ENCODE measurements at regions not wholly inside any gene's neighbourhood (a gene's known extent, or its start where the extent isn't known, plus 50 kb on each side); places are given as distances from the start of the nearest gene placed in this dataset.
A peak's percentile ranks its signal among the peaks of the same experiment; 100 is the strongest.
"Not testable (repeated sequence)": the region's sequence is repeated elsewhere in the genome, so short reads cannot be mapped to it uniquely, and the experiment has no call there.

- DNase-seq (ENCODE audit: low spot score): peak; percentile 15
Observed at GRCh38 chr15:30030345-30030744, 52.4 kb upstream of the GOLGA8J start.

- no peak for DNase-seq (ENCODE audit: low spot score)
Observed at GRCh38 chr15:30023798-30024295, 58.9 kb upstream of the GOLGA8J start.

- DNase-seq (ENCODE audit: low spot score): no peak
Observed at GRCh38 chr15:30010746-30011145, 72.0 kb upstream of the GOLGA8J start.

DNA sequence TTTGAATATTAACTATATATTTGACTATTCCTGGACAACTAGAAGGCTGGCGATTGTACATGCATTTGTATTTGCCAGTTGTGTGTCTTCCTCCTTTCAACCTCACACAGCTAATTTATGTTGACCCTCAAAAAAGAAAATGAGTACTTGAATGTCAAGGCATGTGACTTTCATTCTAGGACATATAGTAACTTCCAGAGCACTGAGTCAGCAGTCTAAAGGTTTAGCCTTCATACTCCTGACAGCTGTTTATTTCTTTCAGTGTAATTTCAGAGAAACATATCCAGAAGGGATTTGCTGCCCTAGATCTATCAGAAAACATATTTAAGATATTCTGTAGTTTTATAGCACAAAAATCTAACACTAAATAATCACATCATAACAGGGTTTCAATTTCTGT, 74.6 kb upstream of the GOLGA8J start:
- DNase-seq (ENCODE audit: low spot score): no peak

- no peak for DNase-seq (ENCODE audit: low spot score)
Observed at GRCh38 chr15:30001602-30002001, 81.2 kb upstream of the GOLGA8J start.

DNA sequence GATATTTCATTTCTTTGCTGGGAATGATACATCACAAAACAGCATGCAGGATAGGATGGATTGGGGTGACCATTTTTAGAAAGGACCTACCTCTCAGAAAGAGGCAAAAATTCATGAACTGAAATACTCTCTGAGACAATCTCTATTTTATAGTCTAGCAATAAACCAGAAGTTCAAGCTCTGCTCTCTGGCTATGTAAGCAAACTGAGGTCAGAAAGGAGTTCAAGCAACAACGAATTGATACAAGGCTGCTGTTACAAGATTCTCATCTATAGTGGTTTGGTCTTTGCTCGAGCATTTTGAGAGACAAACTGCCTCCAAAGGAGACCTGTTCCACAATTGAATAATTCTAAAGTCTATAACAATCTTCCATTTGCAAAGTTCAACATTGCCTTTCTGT, 84.7 kb upstream of the GOLGA8J start:
- no peak for DNase-seq (ENCODE audit: low spot score)

- no peak for DNase-seq (ENCODE audit: low spot score)
Observed at GRCh38 chr15:29997499-29997898, 85.3 kb upstream of the GOLGA8J start.

DNA sequence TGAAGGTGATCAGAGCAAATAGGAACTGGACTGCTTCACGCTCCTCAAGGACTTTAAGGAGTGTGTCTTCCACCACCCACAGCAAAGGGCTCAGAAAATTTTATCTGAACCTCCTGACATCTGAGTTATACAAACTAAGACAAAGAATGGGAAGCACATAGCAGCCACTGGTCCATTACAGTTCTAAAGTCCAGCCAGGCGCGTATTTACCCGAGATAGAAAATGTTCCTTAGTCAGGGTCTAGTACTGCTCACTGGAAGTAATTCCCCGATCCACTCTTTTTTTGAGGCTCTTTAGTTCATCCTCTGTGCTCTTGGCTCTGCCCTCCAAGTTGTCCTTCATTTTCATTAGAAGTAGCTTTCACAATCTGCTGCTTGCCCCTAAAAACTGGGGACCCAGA, 88.5 kb upstream of the GOLGA8J start:
- DNase-seq (ENCODE audit: low spot score): no peak

DNA sequence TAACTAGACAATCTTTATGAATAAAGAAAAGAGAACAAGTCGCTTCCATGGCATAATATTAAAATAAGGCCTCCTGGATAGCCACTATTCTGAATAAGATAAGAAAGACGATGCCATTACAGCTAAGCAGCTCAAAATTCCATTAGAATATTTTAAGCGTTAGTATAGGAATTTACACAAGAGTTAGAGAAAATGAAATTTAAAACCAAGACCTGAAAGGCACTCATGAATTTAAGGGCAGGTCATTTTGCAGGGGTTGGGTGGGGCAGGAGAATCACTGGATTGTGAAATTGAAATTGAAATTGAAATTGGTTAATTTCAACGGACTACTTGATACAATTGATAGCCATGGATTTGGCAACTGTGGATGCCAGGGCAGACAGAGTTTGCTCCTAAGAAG, 91.8 kb upstream of the GOLGA8J start:
- DNase-seq (ENCODE audit: low spot score): no peak

DNA sequence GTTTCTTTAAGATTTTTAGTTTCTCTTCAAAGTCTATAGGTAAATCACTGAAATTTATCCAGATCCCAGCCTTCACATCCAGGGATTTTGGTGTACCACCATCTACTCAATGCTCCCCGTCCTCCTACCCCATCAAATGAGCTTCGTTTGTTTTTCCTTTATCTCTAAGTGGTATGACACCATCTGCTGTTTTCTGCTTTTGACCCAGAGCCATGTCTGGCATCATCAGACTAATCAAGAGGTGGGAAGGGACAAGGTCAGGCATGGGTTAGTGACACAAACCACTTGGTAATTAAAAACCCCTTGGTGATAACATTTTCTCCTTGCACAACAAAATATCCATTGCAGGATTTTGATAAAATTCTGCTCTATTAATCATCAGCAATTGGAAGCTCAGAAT, 92.7 kb upstream of the GOLGA8J start:
- DNase-seq (ENCODE audit: low spot score): no peak

DNA sequence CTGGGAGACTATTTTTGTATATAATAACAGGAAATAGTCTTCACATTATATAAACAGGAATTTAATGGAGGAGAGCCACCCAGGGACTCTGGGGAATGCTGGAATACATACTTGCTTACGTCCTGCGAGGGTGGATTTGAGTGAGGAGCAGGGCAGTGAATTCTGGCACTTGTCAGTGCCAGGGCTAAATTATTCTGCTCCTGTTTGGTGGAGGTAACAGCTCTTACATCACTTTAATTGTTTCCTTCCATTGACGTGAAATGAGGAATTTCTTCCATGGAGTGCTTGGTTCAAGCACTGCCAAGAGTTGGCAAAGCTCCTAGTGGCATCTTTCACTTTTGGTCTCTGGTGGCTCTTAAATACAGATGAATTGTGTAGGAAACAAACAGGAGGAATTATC, 94.1 kb upstream of the GOLGA8J start:
- no peak for DNase-seq (ENCODE audit: low spot score)

GRCh38 chr15:29986946-29987345, 95.8 kb upstream of the GOLGA8J start:
- DNase-seq (ENCODE audit: low spot score): no peak

DNA sequence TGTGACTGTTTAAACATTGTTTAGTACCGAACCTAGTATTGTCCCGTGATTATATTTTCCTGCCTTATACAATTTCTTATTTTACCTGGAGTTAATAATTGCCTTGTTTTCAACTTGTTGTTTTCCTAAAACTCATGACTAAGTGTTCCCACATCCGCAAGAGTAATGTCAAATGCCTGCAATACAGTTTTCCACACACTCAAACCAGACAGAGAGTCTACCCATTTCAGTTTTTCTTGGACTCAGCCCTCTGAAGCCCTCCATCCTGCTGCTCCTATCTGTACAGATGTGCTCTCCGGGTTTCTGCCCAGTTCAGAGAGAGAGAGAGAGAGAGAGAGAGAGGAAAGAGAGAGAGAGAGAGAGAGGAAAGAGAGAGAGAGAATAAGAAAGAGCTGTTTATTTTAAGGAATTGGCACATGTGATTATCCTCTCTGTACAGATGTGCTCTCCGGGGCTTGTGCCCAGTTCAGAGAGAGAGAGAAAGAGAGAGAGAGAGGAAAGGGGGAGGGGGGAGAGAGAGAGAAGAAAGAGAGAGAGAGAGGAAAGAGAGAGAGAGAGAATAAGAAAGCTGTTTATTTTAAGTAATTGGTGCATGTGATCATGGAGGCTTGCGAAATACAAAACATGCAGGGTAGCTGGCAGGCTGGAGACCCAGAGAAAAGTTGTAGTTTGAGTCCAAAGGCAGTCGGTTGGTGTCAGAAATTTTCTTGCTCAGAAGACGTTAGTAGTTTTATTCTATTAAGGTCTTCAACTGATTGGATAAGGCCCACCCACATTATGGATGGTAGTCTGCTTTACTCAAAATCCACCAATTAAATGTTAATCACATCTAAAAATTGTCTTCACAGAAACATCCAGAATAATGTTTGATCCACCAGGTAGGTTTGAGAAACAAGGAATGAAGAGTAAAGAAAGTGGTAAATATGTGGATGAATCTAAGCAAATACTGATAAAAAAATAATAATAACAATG, 104.1 kb upstream of the GOLGA8J start:
- DNase-seq (ENCODE audit: low spot score): no peak

GRCh38 chr15:29974056-29974455, 108.7 kb upstream of the GOLGA8J start:
- DNase-seq (ENCODE audit: low spot score): not testable (repeated sequence)

DNA sequence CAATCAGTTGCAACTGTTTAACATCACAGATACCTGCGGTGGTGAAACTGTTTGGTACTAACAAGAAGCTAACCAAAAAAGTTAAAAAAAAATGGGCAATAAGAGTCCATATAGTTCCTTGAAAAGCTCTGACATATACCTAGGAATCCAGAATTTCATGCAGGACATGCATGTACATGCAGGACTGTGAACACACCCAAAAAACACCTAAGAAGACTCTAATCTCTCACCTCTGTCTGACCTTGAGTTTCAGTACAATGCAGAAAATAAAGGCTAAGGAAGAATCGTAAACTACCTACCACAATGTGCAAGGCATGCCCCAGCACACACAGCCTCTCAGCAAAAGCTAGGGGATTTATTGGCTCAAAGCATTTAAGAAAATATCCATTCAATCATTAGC, 110.7 kb upstream of the GOLGA8J start:
- DNase-seq (ENCODE audit: low spot score): no peak

GRCh38 chr15:29970402-29970695, 112.4 kb upstream of the GOLGA8J start:
- no peak for DNase-seq (ENCODE audit: low spot score)

DNA sequence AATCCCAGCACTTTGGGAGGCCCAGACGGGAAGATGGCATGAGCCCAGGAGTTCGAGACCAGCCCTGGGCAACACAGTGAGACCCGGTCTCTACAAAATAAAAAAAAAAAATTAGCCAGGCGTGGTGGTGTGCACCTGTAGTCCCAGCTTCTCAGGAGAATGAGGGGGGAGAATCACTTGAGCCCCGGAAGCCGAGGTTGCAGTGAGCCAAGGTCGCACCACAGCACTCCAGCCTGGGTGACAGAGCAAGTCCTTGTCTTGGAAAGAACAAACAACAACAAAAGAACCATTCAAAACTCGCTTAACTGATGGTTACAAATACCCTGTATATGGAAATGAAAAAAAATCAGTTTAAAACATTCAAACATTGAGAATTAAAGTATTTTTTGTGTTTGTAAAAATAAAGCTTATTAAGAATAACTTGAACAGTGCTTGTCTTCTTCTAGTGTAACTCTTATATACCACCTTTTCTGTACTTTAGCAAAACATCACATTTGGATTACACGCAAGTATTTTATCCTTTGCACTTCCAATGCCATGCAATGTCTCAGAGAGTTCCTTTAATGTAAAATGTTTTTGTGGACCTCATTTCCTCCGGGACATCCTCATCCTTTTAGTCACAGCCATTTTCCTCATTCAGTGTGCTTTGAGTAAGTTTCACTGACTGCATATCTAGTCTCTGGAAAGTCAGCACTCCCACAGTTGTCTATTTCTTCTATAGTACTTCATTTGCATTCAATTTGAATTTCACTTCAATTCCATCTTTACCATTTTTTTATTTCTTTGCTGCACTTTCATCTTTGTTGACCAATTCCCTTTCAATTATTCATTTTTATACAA, 113.0 kb upstream of the GOLGA8J start:
- DNase-seq (ENCODE audit: low spot score): no peak

DNA sequence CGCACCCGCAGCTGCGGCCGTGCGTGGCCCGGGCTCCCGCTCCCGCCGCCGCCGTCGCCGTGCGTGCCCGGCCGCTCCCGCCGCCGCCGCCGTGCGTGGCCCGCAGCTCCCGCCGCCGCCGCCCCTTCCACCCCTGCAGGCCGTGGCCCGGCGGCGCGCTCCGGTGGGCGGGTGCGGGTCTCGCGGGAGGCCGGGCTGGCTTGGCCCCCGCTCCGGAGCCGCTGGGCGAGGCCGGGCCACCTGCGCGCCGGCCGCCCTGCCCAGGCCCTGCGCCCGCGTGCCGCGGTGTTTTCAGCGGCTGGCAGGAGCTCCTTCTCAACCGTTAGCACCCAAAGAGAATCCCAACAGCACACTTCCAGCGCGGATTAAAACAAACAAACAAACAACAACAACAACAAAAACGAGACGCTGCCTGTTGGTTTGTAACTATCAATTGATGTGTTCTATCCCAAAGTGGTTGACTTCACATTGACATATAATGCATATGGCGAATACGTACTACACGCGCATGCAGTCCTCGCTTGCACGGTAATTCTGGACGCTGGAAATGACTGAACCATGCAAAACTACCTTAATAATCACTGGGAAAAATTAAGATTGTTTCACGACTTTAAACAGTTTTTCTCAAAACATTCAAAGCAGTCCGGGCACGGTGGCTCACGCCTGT, 113.7 kb upstream of the GOLGA8J start:
- no peak for DNase-seq (ENCODE audit: low spot score)

GRCh38 chr15:29968099-29968894, 114.5 kb upstream of the GOLGA8J start:
- DNase-seq (ENCODE audit: low spot score): no peak

- DNase-seq (ENCODE audit: low spot score): no peak
Observed at GRCh38 chr15:29962407-29962806, 120.3 kb upstream of the GOLGA8J start.

DNA sequence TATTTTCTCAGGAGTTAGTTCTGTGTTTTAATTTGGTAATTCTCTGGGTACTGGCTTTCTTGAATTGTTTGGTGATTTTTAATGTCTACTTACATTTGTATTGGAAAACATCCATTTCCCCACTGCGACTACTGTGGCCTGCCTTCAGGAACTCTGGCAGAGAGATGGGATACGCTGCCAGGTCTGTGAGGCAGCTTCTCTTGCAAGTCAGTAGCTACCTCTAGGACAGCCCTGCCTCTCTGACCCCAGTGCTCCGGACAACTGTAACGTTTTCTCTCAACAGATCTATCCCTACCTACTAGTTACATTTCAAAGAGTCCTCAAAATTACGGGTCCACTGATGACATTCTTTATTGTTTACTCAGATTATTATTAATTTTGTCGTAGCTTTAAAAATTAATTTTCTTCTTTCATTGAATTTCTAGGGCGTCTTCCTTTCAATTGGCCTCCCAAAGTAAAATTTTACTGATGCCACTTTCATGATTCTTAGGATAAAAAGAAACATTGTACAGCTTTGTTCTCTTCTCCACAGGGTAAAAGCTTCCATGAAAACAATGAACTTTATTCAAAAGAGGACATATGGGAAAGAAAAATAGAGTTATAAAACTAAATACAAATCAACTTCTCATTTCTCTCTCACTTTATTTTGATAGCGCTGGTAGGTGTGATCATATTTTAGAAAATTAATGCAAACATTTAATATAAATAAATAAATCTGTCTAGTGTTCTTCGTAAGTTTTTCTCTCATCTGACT, 123.2 kb upstream of the GOLGA8J start:
- no peak for DNase-seq (ENCODE audit: low spot score)
